ENCODE measurements at regions not wholly inside any gene's neighbourhood (a gene's known extent, or its start where the extent isn't known, plus 50 kb on each side); places are given as distances from the start of the nearest gene placed in this dataset.
"Not testable (repeated sequence)": the region's sequence is repeated elsewhere in the genome, so short reads cannot be mapped to it uniquely, and the experiment has no call there.

- ChIA-PET CTCF (no interaction called here), POLR2A (no interaction called here)
- Mint-ChIP-seq H3K27ac (no peak overlapping the region), H3K36me3 (peaks cover 22% of the 10 kb centered on the region), H3K4me3 (no peak overlapping the region), H3K9me3 (peaks cover 19% of the 10 kb centered on the region), H3K4me1 (peaks cover 58% of the 10 kb centered on the region), H3K27me3 (ENCODE audit: low read depth) (peaks cover 21% of the 10 kb centered on the region)
- no peak for DNase-seq (ENCODE audit: low spot score)
- ATAC-seq, result no peak
- TF ChIP-seq ZNF416 (CRISPR knock-in tag; IDR thresholded peaks at IDR 0.05), result no peak
- TF ChIP-seq FOXJ3 (CRISPR knock-in tag; IDR thresholded peaks at IDR 0.05; ENCODE audit: borderline replicate concordance), result no peak
- TF ChIP-seq GRHL2 (CRISPR knock-in tag; IDR thresholded peaks at IDR 0.05; ENCODE audit: insufficient replicate concordance, severe bottlenecking), result no peak
- TF ChIP-seq SOX15 (CRISPR knock-in tag; IDR thresholded peaks at IDR 0.05), result no peak
Observed at GRCh38 chr16:86737083-86737482, 158.7 kb downstream of the FOXL1 start.

- H3K27me3 Mint-ChIP-seq (ENCODE audit: low read depth), result peaks cover 14% of the 10 kb centered on the region
- peaks cover 22% of the 10 kb centered on the region for H3K36me3 Mint-ChIP-seq
- POLR2A ChIA-PET; H3K27ac Mint-ChIP-seq; ATAC-seq; DNase-seq (ENCODE audit: low spot score); H3K4me3 Mint-ChIP-seq; CTCF ChIA-PET: not testable (repeated sequence)
- H3K9me3 Mint-ChIP-seq, result peaks cover 19% of the 10 kb centered on the region
- peaks cover 57% of the 10 kb centered on the region for H3K4me1 Mint-ChIP-seq
Observed at GRCh38 chr16:86738322-86738721, 160.0 kb downstream of the FOXL1 start.

GRCh38 chr16:86739178-86739577, 160.8 kb downstream of the FOXL1 start:
- Mint-ChIP-seq H3K9me3 (peaks cover 19% of the 10 kb centered on the region), H3K4me1 (peaks cover 52% of the 10 kb centered on the region), H3K36me3 (peaks cover 22% of the 10 kb centered on the region), H3K4me3 (no peak overlapping the region), H3K27ac (no peak overlapping the region), H3K27me3 (ENCODE audit: low read depth) (peaks cover 14% of the 10 kb centered on the region)
- ATAC-seq (no peak), DNase-seq (ENCODE audit: low spot score) (no peak)
- ChIA-PET POLR2A (no interaction called here), CTCF (interaction anchor here (0.6 kb wide), 1 partner anchor 683 kb away, joined by 3 read pairs; no protein-coding TSS in a partner anchor)
- TF ChIP-seq ETV6 (CRISPR knock-in tag; IDR thresholded peaks at IDR 0.05), result no peak
- TF ChIP-seq CREB1 (CRISPR knock-in tag; IDR thresholded peaks at IDR 0.05), result no peak
- no peak for TF ChIP-seq RELA (CRISPR knock-in tag; IDR thresholded peaks at IDR 0.05; ENCODE audit: borderline replicate concordance)
- no peak for TF ChIP-seq ZNF425 (CRISPR knock-in tag; conservative IDR thresholded peaks at IDR 0.05)
- no peak for TF ChIP-seq NFATC4 (CRISPR knock-in tag; IDR thresholded peaks at IDR 0.05)
- TF ChIP-seq, protein P1, sequence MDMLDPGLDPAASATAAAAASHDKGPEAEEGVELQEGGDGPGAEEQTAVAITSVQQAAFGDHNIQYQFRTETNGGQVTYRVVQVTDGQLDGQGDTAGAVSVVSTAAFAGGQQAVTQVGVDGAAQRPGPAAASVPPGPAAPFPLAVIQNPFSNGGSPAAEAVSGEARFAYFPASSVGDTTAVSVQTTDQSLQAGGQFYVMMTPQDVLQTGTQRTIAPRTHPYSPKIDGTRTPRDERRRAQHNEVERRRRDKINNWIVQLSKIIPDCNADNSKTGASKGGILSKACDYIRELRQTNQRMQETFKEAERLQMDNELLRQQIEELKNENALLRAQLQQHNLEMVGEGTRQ (CRISPR knock-in tag; IDR thresholded peaks at IDR 0.05), result no peak
- no peak for TF ChIP-seq NR2C2 (CRISPR knock-in tag; IDR thresholded peaks at IDR 0.05)
- TF ChIP-seq ZSCAN18 (CRISPR knock-in tag; IDR thresholded peaks at IDR 0.05), result no peak
- TF ChIP-seq FOXJ3 (CRISPR knock-in tag; IDR thresholded peaks at IDR 0.05; ENCODE audit: borderline replicate concordance), result no peak
- TF ChIP-seq SMAD4 (CRISPR knock-in tag; IDR thresholded peaks at IDR 0.05), result no peak
- TF ChIP-seq E2F1 (CRISPR knock-in tag; IDR thresholded peaks at IDR 0.05), result no peak
- TF ChIP-seq NR3C1 (CRISPR knock-in tag; conservative IDR thresholded peaks at IDR 0.05; ENCODE audit: low read depth), result no peak

DNA sequence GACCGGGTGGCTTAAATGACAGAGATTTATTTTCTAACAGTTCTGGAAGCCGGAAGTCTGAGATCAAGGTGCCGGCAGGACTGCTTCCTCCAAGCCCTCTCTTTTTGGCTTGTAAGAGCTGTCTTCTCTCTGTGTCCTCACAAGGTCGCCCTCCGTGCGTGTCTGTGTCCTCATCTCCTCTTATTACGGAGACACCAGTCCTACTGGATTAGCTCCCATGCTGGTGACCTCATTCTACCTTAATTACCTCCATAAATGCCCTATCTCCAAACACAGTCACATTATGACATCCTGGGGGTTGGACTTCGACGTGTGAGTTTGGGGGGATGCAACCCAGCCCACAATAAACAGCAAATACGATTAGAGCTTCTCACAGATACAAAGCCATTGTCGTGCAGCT, 161.5 kb downstream of the FOXL1 start:
- Mint-ChIP-seq H3K36me3 (peaks cover 22% of the 10 kb centered on the region), H3K4me3 (no peak overlapping the region), H3K4me1 (peaks cover 46% of the 10 kb centered on the region), H3K27ac (no peak overlapping the region), H3K9me3 (peaks cover 19% of the 10 kb centered on the region), H3K27me3 (ENCODE audit: low read depth) (peaks cover 13% of the 10 kb centered on the region)
- ChIA-PET CTCF (interaction anchor here (3.4 kb wide), 1 partner anchor 21 kb away, joined by 9 read pairs; no protein-coding TSS in a partner anchor), POLR2A (no interaction called here)
- no peak for ATAC-seq
- no peak for DNase-seq (ENCODE audit: low spot score)
- TF ChIP-seq MLX (CRISPR knock-in tag; IDR thresholded peaks at IDR 0.05) (no peak), ZNF263 (CRISPR knock-in tag; IDR thresholded peaks at IDR 0.05; ENCODE audit: low read depth) (no peak), NFE2L1 (CRISPR knock-in tag; IDR thresholded peaks at IDR 0.05) (no peak), ZBTB21 (CRISPR knock-in tag; IDR thresholded peaks at IDR 0.05; ENCODE audit: borderline replicate concordance) (no peak), NR1H2 (CRISPR knock-in tag; IDR thresholded peaks at IDR 0.05) (no peak)
- TF ChIP-seq, protein P2, sequence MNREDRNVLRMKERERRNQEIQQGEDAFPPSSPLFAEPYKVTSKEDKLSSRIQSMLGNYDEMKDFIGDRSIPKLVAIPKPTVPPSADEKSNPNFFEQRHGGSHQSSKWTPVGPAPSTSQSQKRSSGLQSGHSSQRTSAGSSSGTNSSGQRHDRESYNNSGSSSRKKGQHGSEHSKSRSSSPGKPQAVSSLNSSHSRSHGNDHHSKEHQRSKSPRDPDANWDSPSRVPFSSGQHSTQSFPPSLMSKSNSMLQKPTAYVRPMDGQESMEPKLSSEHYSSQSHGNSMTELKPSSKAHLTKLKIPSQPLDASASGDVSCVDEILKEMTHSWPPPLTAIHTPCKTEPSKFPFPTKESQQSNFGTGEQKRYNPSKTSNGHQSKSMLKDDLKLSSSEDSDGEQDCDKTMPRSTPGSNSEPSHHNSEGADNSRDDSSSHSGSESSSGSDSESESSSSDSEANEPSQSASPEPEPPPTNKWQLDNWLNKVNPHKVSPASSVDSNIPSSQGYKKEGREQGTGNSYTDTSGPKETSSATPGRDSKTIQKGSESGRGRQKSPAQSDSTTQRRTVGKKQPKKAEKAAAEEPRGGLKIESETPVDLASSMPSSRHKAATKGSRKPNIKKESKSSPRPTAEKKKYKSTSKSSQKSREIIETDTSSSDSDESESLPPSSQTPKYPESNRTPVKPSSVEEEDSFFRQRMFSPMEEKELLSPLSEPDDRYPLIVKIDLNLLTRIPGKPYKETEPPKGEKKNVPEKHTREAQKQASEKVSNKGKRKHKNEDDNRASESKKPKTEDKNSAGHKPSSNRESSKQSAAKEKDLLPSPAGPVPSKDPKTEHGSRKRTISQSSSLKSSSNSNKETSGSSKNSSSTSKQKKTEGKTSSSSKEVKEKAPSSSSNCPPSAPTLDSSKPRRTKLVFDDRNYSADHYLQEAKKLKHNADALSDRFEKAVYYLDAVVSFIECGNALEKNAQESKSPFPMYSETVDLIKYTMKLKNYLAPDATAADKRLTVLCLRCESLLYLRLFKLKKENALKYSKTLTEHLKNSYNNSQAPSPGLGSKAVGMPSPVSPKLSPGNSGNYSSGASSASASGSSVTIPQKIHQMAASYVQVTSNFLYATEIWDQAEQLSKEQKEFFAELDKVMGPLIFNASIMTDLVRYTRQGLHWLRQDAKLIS (CRISPR knock-in tag; IDR thresholded peaks at IDR 0.05; ENCODE audit: borderline replicate concordance), result no peak
